ENCODE measurements at regions not wholly inside any gene's neighbourhood (a gene's known extent, or its start where the extent isn't known, plus 50 kb on each side); places are given as distances from the start of the nearest gene placed in this dataset.

DNA sequence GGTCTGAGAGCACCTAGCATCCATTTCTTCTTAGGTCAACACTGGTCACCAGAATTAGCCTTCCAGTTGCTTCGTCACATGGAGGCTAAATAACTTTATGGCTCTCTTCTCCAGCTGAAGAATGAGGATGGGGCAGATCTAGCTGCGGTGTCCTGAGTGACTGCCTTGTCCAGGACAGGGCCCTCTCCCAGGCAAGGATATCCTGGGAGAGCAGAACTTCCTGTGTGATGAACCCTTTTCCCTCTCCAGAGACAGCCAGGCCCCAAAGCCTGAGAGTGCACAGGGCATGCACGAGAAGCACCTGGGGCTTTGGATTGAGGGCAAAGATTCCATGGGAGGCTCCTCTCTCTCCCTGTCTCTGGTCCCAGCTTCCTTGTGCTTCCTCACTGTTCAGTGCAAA lies 108.2 kb upstream of the MAMLD1 start:
- TF ChIP-seq CTCF (IDR thresholded peaks at IDR 0.05) (no peak), POLR2A (IDR thresholded peaks at IDR 0.05) (no peak)

Measured in adrenal gland (tissue), 5 donors.